HUDEP-2 (cell line): ENCODE measurements at regions not wholly inside any gene's neighbourhood (a gene's known extent, or its start where the extent isn't known, plus 50 kb on each side); places are given as distances from the start of the nearest gene placed in this dataset.

Experiments
- DNase-seq, 76 experiments: peaks; one replicate each; lab custom pipeline; 2025; ENCODE audit not compliant: unreplicated experiment in 76 of 76; lab: John Stamatoyannopoulos, UW

DNA sequence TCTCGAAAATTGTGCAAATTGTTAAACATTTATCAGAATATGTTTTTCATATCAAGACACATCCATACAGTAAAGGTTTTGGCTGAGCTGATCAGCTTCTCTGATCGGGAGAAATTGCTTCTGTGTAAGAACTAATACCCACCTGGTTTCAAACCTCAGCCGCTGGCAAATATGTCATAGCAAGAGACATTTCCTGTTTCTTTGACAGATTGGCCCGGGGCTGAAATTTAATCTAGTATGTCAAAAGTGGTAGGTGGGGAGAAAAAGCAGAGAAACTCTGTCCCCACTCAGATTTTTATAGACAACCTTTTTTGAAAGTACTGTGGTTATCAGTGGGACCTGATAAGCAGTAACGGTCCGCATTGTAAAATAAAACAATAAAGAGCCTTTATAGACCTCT, 88.8 kb upstream of the SLC24A5 start:
- no peak for DNase-seq

DNA sequence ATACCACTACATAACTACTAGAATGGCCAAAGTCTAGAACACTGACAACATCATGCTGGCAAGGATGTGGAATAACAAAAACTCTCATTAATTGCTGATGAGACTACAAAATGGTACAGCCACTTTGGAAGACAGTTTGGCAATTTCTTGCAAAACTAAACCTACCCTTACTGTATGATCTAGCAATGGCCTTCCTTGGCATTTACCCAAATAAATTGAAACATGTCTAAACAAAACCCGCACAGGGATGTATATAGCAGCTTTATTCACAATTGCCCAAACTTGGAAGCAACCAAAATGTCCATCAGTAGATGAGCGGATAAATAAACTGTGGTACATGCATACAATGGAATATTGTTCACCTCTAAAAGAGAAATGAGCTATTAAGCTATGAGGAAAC, 87.9 kb upstream of the SLC24A5 start:
- DNase-seq, result no peak

DNA sequence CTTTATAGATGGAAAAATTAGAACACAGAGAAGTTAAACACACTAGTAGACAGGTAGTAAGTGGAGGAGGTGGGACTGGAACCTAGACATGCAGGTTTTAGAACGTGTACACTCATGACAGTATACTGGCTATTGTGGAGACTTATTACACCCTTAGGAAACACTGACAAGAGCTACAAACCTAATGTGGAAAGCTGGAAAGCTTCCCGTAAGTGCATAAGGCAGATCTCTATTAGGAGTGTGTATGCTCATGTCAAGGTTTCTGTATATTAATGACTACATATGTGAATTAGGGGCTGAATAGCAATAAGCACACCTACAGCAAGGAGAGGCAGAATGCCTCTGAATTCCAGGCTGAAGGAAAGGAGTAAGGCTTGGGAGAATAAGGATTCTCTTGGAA, 82.6 kb upstream of the SLC24A5 start:
- no peak for DNase-seq

DNA sequence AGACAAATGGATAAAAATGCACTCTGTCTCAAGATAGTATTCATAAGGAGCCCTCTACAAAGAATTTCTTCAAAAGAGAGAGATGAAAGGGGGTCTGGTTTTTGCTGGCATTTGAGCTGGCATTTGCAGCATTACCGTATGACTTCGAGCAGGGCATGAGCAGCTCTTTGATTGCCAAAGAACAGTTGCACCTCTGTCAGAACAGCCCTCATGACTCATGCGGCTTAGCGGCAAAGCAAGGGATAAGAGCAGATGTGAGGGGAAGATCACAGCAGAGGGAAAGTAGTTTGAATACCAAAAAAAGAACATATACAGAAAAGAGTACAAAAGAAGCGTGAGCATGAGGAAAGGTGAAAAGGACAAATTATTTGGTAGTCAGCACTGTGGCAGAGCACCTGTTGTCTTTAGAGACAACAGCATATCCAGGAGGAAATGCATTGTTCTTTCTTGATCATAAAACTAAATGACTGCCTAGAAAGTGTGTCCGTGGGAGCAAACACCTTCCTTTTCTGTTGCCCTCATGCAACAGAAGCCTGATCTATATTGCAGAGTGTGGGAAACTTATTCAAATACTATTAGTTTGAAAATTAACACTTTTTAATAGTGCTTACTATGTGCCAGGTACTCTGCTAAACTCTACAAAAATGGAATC, 80.5 kb upstream of the SLC24A5 start:
- DNase-seq, result peak in 3 of 76 experiments; percentile 1 to 33 (median 22)

DNA sequence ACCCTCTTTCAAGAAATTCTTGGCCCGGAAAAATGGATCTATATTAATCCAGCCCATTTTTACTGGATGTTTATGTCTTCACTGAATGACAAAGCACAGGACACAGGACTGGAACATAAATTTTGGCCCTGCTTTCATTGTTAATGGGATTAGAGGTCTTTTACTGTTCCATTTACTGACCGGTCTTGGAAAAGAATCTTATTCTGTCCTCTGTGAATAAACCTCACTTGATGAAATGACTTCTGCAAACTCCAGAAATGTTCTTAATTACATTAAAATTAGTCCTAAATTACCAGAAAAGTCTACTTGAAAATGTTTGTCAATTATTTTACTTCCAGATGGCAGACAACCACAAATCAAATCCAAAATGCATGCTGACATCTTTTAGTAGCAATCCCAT, 79.3 kb upstream of the SLC24A5 start:
- DNase-seq, result no peak

DNA sequence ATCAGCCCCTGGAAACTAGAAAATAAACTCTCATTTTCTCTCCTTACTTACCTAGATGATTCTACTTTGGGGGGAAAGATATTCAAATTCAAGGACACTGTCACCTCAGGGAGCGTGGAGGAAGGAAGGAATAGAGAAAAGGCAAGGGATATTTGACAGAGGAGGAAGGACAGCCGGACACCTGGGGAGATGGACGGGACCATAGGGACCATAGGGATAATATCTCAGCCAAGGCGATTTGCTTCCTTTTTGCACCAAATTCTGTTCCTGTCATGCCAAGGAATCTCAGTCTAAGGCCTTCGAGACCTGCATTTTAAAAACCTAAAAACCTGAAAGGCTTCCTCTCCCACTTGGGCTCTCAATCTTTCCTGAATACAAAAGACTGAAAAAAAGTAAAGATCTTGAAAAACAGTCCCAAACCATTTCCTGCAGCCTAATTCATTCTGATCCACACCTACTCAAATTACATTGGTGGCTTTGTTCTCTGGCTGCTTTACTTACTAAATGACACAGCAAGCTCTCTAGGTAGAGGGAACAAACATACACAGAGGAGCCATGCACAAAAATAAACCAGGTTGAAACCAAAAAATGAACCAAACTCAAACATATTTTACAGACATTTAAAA, 73.9 kb upstream of the SLC24A5 start:
- no peak for DNase-seq

DNA sequence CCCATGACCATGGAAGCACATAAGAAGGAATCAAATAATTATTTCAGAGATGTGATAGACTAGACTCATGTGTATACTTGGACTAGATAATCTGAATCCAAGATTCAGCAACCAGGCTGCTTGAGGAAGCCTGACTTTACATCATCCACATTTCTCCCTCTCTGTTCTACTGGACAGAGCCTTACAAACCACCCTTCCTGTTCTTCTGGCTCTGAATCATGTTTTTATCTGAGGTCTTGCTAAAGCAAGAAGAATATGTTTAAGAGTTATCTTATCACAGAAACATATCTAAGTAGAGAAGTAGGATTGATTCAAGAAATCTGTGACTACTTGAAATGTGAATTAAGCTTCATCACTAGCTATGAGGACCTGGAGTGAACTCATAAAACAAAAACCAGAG, 71.1 kb upstream of the SLC24A5 start:
- DNase-seq, result no peak

DNA sequence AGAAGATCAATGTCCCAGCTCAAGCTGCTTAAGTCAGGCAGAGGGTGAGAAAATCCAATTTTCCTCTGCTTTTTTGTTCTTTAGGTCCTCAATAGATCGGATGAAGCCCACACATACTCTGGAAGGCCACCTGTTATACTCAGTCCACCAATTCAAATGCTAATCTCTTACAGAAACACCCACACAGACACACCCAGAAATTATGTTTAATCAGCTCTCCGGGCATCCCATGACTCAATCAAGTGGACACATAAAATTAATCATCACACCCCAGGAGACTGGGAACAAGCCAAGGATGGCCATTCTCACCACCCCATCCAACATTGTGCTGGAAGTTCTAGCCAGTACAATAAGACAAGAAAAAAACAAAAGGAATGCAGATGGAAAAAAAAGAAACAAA, 67.8 kb upstream of the SLC24A5 start:
- DNase-seq, result peak in 2 of 76 experiments; percentile 2

DNA sequence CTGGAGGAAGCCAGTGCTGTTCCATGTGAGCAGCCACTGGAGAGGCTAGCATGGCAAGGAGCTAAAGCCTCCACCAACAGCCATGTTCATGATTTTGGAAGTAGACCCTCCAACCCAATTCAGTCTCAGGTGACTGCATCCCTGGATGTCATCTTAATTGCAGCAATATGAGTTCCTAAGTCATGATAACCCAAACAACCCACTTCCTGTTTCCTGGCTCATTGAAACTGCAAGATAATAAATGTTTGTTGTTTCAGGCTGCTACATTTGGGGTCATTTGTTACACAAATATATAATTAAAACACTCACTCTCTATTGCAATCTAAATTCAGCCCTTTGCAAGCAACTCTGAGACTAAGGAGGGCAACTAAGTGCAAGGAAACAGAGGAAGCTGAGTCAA, 62.4 kb upstream of the SLC24A5 start:
- DNase-seq, result no peak

DNA sequence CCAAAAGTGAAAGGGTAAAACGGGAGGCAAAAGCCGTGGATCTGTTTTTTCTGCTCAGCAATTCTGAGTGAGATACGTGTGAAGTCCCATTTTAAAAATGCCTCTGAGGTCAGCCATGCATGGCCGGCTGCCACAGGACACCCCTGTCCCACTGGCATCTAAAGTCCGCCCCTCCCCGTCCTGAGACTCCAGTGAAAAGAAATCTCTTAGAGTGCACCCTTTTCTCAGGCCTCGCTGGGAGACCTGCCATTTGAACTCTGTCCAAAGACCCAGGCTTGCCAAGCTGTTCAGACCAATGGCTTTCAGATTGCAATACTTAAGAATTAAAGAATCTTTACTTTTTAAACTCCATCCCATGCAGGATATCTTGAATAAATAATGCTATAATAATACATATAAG, 61.0 kb upstream of the SLC24A5 start:
- no peak for DNase-seq

DNA sequence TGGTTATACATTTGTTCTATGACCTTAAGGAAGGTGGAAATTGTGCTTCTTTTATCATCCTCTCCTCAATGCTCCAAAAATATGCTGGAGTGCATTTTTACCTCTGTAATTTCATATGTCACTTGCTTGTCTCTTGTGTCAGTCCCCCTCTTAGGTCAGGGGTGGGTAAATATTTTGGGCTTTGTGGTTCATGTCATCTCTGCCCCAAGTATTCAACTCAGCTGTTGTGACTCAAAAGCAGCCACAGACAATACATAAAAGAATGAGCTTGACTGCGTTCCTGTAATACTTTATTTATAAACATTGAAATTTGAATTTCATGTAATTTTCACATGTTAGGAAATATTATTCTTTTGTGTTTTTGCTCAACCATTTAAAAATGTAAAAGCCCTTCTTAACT, 60.4 kb upstream of the SLC24A5 start:
- no peak for DNase-seq

DNA sequence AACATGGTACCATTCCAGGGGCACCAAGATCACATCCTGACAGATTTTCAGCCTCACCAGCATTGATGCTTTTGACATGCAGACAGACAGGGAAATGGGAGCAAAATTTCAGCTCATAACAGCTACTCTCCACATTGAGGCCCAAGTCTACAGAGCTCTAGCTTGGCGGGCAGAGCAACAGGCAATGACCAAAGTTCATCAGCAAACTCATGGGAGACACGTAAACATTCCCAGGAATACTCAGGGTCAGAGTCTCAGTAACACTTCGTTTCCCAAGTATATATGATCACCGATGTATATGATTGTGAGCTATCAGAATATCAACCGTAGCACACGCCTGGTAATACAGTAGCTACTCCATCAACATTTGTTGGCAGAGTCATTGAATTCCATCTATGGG, 59.2 kb upstream of the SLC24A5 start:
- no peak for DNase-seq

DNA sequence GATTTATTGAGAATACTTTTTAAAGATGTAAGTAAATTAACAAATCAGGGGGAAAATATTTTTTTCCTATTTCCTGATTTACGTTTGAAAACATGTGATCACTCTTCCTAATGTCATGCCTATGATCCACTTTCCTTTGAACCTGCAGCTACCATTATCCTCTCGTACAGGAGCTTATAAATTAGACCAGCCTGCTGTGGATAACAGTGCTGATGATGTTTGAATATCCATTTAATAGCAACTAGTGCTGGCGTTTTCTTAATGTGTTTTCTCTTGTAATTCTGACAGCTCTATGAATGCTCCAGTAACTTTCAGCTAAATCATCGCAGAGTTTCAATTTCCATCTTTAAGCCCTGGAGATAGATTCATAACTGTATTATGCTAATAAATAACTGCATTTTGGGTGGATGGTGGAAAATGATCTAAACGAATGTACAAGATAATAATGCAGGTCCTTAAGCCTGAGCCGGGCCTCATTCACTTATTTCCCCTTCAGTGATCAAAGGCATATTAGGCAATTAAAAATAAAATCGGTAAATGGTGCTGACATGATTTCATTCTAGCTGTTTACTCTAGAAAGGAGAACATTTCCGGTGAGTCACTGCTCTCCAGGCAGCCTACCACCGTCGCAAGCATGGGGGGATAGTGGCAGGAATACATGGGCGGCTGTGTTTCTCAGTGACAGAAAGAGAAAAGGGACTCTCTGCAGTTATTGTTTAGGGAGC, 58.5 kb upstream of the SLC24A5 start:
- no peak for DNase-seq

DNA sequence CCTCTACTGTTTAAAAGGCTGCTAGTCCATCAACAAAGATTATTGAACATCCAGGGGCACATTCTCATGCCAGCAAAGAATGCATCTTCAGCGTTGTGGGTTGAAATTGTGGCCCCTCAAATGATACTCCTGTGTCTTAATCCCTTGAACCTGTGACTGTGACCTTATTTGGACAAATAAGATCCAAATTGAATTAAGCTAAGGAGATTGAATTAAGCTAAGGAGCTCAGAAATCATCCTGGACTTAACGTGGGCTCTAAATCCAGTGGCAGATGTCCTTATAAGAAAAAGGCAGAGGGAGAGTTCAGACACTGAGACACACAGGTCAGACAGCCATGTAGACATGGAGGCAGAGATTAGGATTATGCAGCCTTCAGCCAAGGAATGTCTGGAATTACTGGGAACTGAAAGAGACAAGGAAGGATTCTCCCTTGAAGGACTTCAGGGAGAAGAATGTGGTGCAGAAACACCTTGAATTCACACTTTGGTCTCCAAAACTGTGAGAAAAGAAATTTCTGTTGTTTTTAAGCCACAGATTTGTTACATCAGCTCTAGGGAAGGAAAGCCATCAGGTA, 57.3 kb upstream of the SLC24A5 start:
- DNase-seq, result no peak

DNA sequence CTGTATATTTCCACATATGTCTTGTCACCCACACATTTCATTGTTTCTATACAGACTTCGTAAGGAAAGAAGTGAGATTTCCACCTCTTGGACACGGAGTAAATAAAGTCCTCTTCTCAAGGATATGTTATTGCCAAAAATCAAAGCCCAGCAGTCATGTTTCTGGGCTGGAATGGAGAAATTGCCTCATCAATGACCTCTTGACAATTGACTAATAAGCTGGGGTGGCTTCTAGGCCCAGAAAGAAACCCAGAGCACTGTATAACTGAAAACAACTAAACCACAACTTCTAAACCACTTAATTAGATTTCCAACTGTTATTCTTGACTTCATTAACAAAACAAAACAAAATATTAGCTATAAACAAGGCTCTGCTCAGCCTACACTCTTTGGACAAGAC, 56.4 kb upstream of the SLC24A5 start:
- no peak for DNase-seq

DNA sequence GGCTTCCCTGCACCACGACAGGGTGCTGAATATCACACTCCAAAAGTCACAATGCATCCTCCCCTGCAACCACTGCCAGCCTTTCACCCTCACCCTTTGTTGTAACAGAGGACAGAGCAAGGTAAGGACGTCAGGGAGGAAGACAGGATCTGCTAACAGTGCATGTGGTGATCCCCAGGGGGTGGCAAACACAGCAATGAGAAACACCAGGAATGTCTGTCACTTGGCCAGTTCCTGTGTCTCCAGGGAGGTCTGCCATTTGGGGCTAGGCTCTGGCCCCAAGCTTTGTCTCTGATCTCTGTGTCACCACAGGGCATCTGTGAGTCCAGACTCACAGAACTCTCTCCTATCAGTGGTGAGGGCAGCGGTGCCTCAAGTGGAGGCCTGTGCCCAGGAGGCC, 54.3 kb upstream of the SLC24A5 start:
- no peak for DNase-seq
